ENCODE measurements at regions not wholly inside any gene's neighbourhood (a gene's known extent, or its start where the extent isn't known, plus 50 kb on each side); places are given as distances from the start of the nearest gene placed in this dataset.
"Not testable (repeated sequence)": the region's sequence is repeated elsewhere in the genome, so short reads cannot be mapped to it uniquely, and the experiment has no call there.

GRCh38 chr1:188122646-188123045 lies 1293.9 kb downstream of the PLA2G4A start:
- no peak for DNase-seq

GRCh38 chr1:188127507-188127906 lies 1298.8 kb downstream of the PLA2G4A start:
- DNase-seq = no peak

- no peak for DNase-seq
These were observed 1300.0 kb downstream of the PLA2G4A start for GRCh38 chr1:188128761-188129160.

GRCh38 chr1:188129856-188130838 lies 1301.4 kb downstream of the PLA2G4A start:
- DNase-seq = no peak

GRCh38 chr1:188137221-188137620 lies 1308.5 kb downstream of the PLA2G4A start:
- DNase-seq = no peak

- DNase-seq = no peak
These were observed 1312.2 kb downstream of the PLA2G4A start for GRCh38 chr1:188140958-188141357.

- no peak for DNase-seq
These were observed 1325.4 kb downstream of the PLA2G4A start for GRCh38 chr1:188154196-188154595.

GRCh38 chr1:188154761-188155160 lies 1326.0 kb downstream of the PLA2G4A start:
- no peak for DNase-seq

GRCh38 chr1:188155261-188155660 lies 1326.5 kb downstream of the PLA2G4A start:
- DNase-seq = no peak

- DNase-seq = no peak
These were observed 1335.7 kb downstream of the PLA2G4A start for GRCh38 chr1:188164459-188164858.

- DNase-seq = no peak
These were observed 1337.9 kb downstream of the PLA2G4A start for GRCh38 chr1:188166654-188167053.

- no peak for DNase-seq
These were observed 1341.2 kb downstream of the PLA2G4A start for GRCh38 chr1:188169971-188170370.

- DNase-seq = no peak
These were observed 1341.7 kb downstream of the PLA2G4A start for GRCh38 chr1:188170411-188170810.

GRCh38 chr1:188170935-188171334 lies 1342.2 kb downstream of the PLA2G4A start:
- DNase-seq = no peak

- DNase-seq = not testable (repeated sequence)
These were observed 1353.3 kb downstream of the PLA2G4A start for GRCh38 chr1:188182063-188182462.

GRCh38 chr1:188188317-188188716 lies 1359.6 kb downstream of the PLA2G4A start:
- DNase-seq = peak; percentile 6

- DNase-seq = no peak
These were observed 1366.2 kb downstream of the PLA2G4A start for GRCh38 chr1:188194916-188195315.

GRCh38 chr1:188218289-188218688 lies 1389.5 kb downstream of the PLA2G4A start:
- no peak for DNase-seq

GRCh38 chr1:188220051-188220450 lies 1391.3 kb downstream of the PLA2G4A start:
- DNase-seq = no peak

GRCh38 chr1:188224263-188224662 lies 1395.5 kb downstream of the PLA2G4A start:
- no peak for DNase-seq

GRCh38 chr1:188225975-188226374 lies 1397.2 kb downstream of the PLA2G4A start:
- no peak for DNase-seq

- no peak for DNase-seq
These were observed 1399.9 kb downstream of the PLA2G4A start for GRCh38 chr1:188228623-188229022.

- no peak for DNase-seq
These were observed 1409.0 kb downstream of the PLA2G4A start for GRCh38 chr1:188237573-188238348.
